ENCODE measurements at regions not wholly inside any gene's neighbourhood (a gene's known extent, or its start where the extent isn't known, plus 50 kb on each side); places are given as distances from the start of the nearest gene placed in this dataset.

DNA sequence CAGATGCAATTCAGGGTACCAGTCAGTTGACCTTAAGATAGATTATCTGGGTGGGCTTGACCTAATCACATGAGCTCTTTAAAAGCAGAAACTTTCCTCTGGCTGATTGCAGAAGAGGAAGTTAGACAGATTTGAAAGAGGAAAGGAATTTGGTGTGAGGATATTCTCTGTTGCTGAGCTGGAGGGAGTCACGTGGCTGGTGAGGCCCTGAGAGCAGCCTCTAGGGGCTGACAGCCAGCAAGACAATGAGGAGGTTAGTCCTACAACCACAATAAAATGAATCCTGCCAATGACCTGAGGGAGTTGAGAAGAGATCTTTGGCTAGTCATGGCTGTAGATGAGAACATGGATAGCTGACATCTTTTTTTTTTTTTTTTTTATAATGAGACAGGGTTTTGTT, 87.0 kb upstream of the B3GAT2 start:
- TF ChIP-seq, protein P1, sequence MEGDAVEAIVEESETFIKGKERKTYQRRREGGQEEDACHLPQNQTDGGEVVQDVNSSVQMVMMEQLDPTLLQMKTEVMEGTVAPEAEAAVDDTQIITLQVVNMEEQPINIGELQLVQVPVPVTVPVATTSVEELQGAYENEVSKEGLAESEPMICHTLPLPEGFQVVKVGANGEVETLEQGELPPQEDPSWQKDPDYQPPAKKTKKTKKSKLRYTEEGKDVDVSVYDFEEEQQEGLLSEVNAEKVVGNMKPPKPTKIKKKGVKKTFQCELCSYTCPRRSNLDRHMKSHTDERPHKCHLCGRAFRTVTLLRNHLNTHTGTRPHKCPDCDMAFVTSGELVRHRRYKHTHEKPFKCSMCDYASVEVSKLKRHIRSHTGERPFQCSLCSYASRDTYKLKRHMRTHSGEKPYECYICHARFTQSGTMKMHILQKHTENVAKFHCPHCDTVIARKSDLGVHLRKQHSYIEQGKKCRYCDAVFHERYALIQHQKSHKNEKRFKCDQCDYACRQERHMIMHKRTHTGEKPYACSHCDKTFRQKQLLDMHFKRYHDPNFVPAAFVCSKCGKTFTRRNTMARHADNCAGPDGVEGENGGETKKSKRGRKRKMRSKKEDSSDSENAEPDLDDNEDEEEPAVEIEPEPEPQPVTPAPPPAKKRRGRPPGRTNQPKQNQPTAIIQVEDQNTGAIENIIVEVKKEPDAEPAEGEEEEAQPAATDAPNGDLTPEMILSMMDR (IDR thresholded peaks at IDR 0.05), result no peak
- TF ChIP-seq POLR2A (IDR thresholded peaks at IDR 0.05), result no peak

All from transverse colon (tissue), 3 donors.